ENCODE measurements at regions not wholly inside any gene's neighbourhood (a gene's known extent, or its start where the extent isn't known, plus 50 kb on each side); places are given as distances from the start of the nearest gene placed in this dataset.

- H3K27ac ChIP-seq = no peak overlapping the region
- no peaks in the 10 kb centered on the region for H3K4me1 ChIP-seq (replicated peaks)
- H3K4me3 ChIP-seq = no peak overlapping the region
- intact Hi-C loops (cut with DNase I) = no loop called here
- TF ChIP-seq POLR2A (IDR thresholded peaks at IDR 0.05) (no peak), POLR2AphosphoS5 (IDR thresholded peaks at IDR 0.05) (no peak), CTCF (IDR thresholded peaks at IDR 0.05) (no peak)
- no peaks in the 10 kb centered on the region for H3K36me3 ChIP-seq
- no peak for DNase-seq (ENCODE audit: low spot score)
- H3K9me3 ChIP-seq = no peaks in the 10 kb centered on the region
- H3K27me3 ChIP-seq (replicated peaks; ENCODE audit: insufficient read depth) = no peaks in the 10 kb centered on the region
Measured at GRCh38 chr5:56446728-56447127, 213.6 kb upstream of the ANKRD55 start.

- Histone ChIP-seq H3K4me1 (replicated peaks) (no peaks in the 10 kb centered on the region), H3K4me3 (no peak overlapping the region), H3K36me3 (no peaks in the 10 kb centered on the region), H3K27me3 (replicated peaks; ENCODE audit: insufficient read depth) (no peaks in the 10 kb centered on the region), H3K27ac (no peak overlapping the region), H3K9me3 (no peaks in the 10 kb centered on the region)
- WGBS = 86% methylated on average over 2 of the region's 2 CpGs
- no peak for DNase-seq (ENCODE audit: low spot score)
- intact Hi-C loops (cut with DNase I) = no loop called here
- TF ChIP-seq CTCF (IDR thresholded peaks at IDR 0.05) (no peak), POLR2A (IDR thresholded peaks at IDR 0.05) (no peak), POLR2AphosphoS5 (IDR thresholded peaks at IDR 0.05) (no peak)
Measured at GRCh38 chr5:56443826-56444225, 210.7 kb upstream of the ANKRD55 start.

- Histone ChIP-seq H3K36me3 (no peaks in the 10 kb centered on the region), H3K27me3 (replicated peaks; ENCODE audit: insufficient read depth) (no peaks in the 10 kb centered on the region), H3K9me3 (no peaks in the 10 kb centered on the region), H3K27ac (peak overlapping the region; percentile 41 to 60), H3K4me1 (replicated peaks) (no peaks in the 10 kb centered on the region), H3K4me3 (no peak overlapping the region)
- WGBS = 29% methylated on average over 7 of the region's 7 CpGs
- intact Hi-C loops (cut with DNase I) = no loop called here
- peak; percentile 95 for TF ChIP-seq POLR2AphosphoS5 (IDR thresholded peaks at IDR 0.05)
- no peak for TF ChIP-seq POLR2A (IDR thresholded peaks at IDR 0.05)
- TF ChIP-seq CTCF (IDR thresholded peaks at IDR 0.05) = no peak
- DNase-seq (ENCODE audit: low spot score) = peak; percentile 79
Measured at GRCh38 chr5:56440871-56441740, 208.0 kb upstream of the ANKRD55 start.

GRCh38 chr5:56434986-56435385, 201.9 kb upstream of the ANKRD55 start:
- TF ChIP-seq POLR2A (IDR thresholded peaks at IDR 0.05) = no peak
- no peak for TF ChIP-seq POLR2AphosphoS5 (IDR thresholded peaks at IDR 0.05)
- TF ChIP-seq CTCF (IDR thresholded peaks at IDR 0.05) = no peak
- no peak overlapping the region for H3K27ac ChIP-seq
- no peak overlapping the region for H3K4me3 ChIP-seq
- 82% methylated on average over 3 of the region's 3 CpGs for WGBS
- no peak for DNase-seq (ENCODE audit: low spot score)
- no peaks in the 10 kb centered on the region for H3K4me1 ChIP-seq (replicated peaks)
- no peaks in the 10 kb centered on the region for H3K36me3 ChIP-seq
- no peaks in the 10 kb centered on the region for H3K9me3 ChIP-seq
- H3K27me3 ChIP-seq (replicated peaks; ENCODE audit: insufficient read depth) = no peaks in the 10 kb centered on the region
- intact Hi-C loops (cut with DNase I) = no loop called here

- H3K9me3 ChIP-seq = no peaks in the 10 kb centered on the region
- no peaks in the 10 kb centered on the region for H3K4me1 ChIP-seq (replicated peaks)
- H3K4me3 ChIP-seq = no peak overlapping the region
- no peak overlapping the region for H3K27ac ChIP-seq
- no peaks in the 10 kb centered on the region for H3K27me3 ChIP-seq (replicated peaks; ENCODE audit: insufficient read depth)
- DNase-seq (ENCODE audit: low spot score) = no peak
- intact Hi-C loops (cut with DNase I) = no loop called here
- H3K36me3 ChIP-seq = no peaks in the 10 kb centered on the region
- TF ChIP-seq POLR2AphosphoS5 (IDR thresholded peaks at IDR 0.05) = no peak
- no peak for TF ChIP-seq POLR2A (IDR thresholded peaks at IDR 0.05)
- no peak for TF ChIP-seq CTCF (IDR thresholded peaks at IDR 0.05)
- WGBS = 46% methylated on average over 2 of the region's 2 CpGs
Measured at GRCh38 chr5:56433039-56433617, 200.0 kb upstream of the ANKRD55 start.

Data from prostate gland (tissue), 2 donors.